ENCODE measurements at regions not wholly inside any gene's neighbourhood (a gene's known extent, or its start where the extent isn't known, plus 50 kb on each side); places are given as distances from the start of the nearest gene placed in this dataset.

DNA sequence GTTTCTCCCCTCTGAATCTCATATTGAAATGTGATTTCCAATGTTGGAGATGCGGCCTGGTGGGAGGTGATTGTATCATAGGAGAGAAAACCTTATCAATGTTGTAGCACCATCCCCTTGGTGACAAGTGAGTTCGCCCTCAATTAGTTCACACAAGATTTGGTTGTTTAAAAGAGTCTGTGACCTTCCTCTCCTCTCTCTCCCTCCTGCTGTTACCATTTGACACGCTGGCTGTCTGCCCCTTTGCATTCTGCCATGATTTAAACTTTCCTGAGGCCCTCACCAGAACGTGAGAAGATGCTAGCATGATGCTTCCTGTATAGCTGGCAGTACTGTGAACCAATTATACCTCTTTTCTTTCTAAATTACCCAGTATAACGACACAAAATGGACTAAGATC, 730.9 kb upstream of the PRMT6 start:
- POLR2A ChIA-PET = interaction anchor here (0.6 kb wide), 1 partner anchor 201 kb away, joined by 4 read pairs; no protein-coding TSS in a partner anchor
- TF ChIP-seq, protein P1, sequence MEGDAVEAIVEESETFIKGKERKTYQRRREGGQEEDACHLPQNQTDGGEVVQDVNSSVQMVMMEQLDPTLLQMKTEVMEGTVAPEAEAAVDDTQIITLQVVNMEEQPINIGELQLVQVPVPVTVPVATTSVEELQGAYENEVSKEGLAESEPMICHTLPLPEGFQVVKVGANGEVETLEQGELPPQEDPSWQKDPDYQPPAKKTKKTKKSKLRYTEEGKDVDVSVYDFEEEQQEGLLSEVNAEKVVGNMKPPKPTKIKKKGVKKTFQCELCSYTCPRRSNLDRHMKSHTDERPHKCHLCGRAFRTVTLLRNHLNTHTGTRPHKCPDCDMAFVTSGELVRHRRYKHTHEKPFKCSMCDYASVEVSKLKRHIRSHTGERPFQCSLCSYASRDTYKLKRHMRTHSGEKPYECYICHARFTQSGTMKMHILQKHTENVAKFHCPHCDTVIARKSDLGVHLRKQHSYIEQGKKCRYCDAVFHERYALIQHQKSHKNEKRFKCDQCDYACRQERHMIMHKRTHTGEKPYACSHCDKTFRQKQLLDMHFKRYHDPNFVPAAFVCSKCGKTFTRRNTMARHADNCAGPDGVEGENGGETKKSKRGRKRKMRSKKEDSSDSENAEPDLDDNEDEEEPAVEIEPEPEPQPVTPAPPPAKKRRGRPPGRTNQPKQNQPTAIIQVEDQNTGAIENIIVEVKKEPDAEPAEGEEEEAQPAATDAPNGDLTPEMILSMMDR (IDR thresholded peaks at IDR 0.05; ENCODE audit: unreplicated experiment) = no peak
- Mint-ChIP-seq H3K36me3 (ENCODE audit: insufficient read depth, unreplicated experiment) (no peaks in the 10 kb centered on the region), H3K27ac (ENCODE audit: low read depth, unreplicated experiment) (no peak overlapping the region), H3K9me3 (ENCODE audit: unreplicated experiment) (no peaks in the 10 kb centered on the region), H3K4me3 (ENCODE audit: unreplicated experiment) (no peak overlapping the region), H3K4me1 (ENCODE audit: insufficient read depth, unreplicated experiment) (no peaks in the 10 kb centered on the region), H3K27me3 (ENCODE audit: insufficient read depth, unreplicated experiment) (no peaks in the 10 kb centered on the region)
- CTCF ChIA-PET = no interaction called here
- BruUV-seq (replicated peaks) = no TSS peak
- intact Hi-C loops (cut with micrococcal nuclease) = no loop called here
- no peak for DNase-seq (ENCODE audit: unreplicated experiment)

DNA sequence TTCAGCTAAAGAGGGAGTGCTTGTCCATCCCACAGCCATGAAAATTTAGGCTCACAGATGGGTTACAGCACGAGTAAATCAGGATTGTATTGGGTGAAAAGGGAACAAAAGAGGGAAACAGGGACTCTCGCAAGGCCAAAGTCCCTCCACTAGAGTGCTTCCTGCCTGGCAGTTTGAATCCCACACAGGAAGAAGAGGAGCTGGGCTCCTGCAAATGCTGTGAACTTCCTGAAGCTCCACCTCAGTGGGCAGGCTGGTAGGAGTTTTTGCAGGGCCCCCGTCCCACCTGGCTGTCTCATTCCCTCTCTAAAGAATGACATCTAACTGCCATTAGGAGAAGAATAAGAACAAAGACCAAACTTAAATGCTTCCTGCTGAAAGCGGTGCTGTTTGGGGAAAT, 712.0 kb upstream of the PRMT6 start:
- TF ChIP-seq, protein P1 (IDR thresholded peaks at IDR 0.05; ENCODE audit: unreplicated experiment) = no peak

DNA sequence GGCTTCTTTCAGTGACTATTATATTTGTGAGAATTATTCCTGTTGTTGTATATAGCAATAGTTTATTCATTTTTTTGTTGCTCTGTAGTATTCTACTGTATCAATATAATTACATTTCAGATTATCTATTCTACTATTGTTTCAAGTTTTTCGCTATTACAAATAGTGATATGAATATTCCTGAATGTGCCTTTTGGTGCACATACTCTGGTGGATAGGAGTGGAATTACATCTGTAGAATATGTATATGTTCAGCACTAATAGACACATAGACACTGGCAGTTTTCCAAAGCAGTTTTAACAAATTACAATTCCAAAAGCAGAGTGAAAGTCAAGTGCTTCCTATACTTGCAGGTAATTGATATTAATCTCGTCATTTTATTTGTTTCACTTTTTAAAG, 696.2 kb upstream of the PRMT6 start:
- ChIA-PET CTCF (no interaction called here), POLR2A (no interaction called here)
- no peaks in the 10 kb centered on the region for H3K4me1 Mint-ChIP-seq (ENCODE audit: insufficient read depth, unreplicated experiment)
- H3K27me3 Mint-ChIP-seq (ENCODE audit: insufficient read depth, unreplicated experiment) = no peaks in the 10 kb centered on the region
- BruUV-seq (replicated peaks) = no TSS peak
- TF ChIP-seq, protein P1 (IDR thresholded peaks at IDR 0.05; ENCODE audit: unreplicated experiment) = peak; percentile 20
- no peak overlapping the region for H3K27ac Mint-ChIP-seq (ENCODE audit: low read depth, unreplicated experiment)
- H3K4me3 Mint-ChIP-seq (ENCODE audit: unreplicated experiment) = no peak overlapping the region
- intact Hi-C loops (cut with micrococcal nuclease) = loop anchor here (10.0 kb wide), 1 partner anchor 1835 kb away; no protein-coding TSS in a partner anchor
- DNase-seq (ENCODE audit: unreplicated experiment) = no peak
- no peaks in the 10 kb centered on the region for H3K36me3 Mint-ChIP-seq (ENCODE audit: insufficient read depth, unreplicated experiment)
- H3K9me3 Mint-ChIP-seq (ENCODE audit: unreplicated experiment) = peaks cover 32% of the 10 kb centered on the region

More for the DNA sequence above, 712.0 kb upstream of the PRMT6 start:
- intact Hi-C loops (cut with micrococcal nuclease) = no loop called here
- H3K27ac Mint-ChIP-seq (ENCODE audit: low read depth, unreplicated experiment) = no peak overlapping the region
- H3K4me3 Mint-ChIP-seq (ENCODE audit: unreplicated experiment) = no peak overlapping the region
- no peaks in the 10 kb centered on the region for H3K27me3 Mint-ChIP-seq (ENCODE audit: insufficient read depth, unreplicated experiment)
- H3K4me1 Mint-ChIP-seq (ENCODE audit: insufficient read depth, unreplicated experiment) = no peaks in the 10 kb centered on the region
- H3K9me3 Mint-ChIP-seq (ENCODE audit: unreplicated experiment) = no peaks in the 10 kb centered on the region
- H3K36me3 Mint-ChIP-seq (ENCODE audit: insufficient read depth, unreplicated experiment) = no peaks in the 10 kb centered on the region
- CTCF ChIA-PET = interaction anchor here (0.7 to 1.0 kb wide), 2 partner anchors 174 to 276 kb away, joined by 3 read pairs; no protein-coding TSS in a partner anchor
- DNase-seq (ENCODE audit: unreplicated experiment) = no peak
- POLR2A ChIA-PET = no interaction called here
- no TSS peak for BruUV-seq (replicated peaks)

DNA sequence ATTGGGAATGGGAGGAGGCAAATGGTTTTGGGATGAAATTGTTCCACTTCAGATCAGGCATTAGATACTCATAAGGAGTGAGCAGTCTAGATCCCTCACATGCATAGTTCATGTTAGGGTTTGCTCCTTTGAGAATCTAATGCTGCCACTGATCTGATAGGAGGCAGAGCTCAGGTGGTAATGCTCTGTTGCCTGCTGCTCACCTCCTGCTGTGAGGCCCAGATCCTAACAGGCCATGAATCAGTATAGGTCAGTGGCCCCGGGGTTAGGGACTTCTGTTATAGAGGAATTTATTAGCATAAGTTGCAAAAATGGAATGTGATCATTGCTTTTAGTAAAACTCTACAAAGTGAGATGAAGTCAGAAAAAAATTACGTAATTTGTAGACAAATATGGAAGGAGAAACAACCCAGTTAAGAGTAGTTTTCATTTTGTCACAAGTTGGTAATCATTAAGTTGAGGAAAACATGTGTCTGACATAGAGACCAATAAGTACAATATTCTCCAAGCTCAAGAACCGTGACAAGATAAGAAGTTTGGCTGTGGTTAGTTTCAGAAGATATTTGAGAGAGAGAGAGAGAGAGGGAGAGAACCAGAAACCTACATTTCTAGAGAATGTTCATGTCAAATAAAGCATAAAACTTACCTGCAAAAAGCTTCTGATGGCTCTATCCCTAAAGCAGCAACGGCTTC, 689.7 kb upstream of the PRMT6 start:
- H3K9me3 Mint-ChIP-seq (ENCODE audit: unreplicated experiment) = no peaks in the 10 kb centered on the region
- CTCF ChIA-PET = interaction anchor here (0.6 to 0.7 kb wide), 2 partner anchors 75 to 746 kb away, joined by 3 read pairs; no protein-coding TSS in a partner anchor
- intact Hi-C loops (cut with micrococcal nuclease) = loop anchor here (10.0 kb wide), 1 partner anchor 1842 kb away; no protein-coding TSS in a partner anchor
- DNase-seq (ENCODE audit: unreplicated experiment) = no peak
- POLR2A ChIA-PET = no interaction called here
- no peak overlapping the region for H3K4me3 Mint-ChIP-seq (ENCODE audit: unreplicated experiment)
- H3K27me3 Mint-ChIP-seq (ENCODE audit: insufficient read depth, unreplicated experiment) = no peaks in the 10 kb centered on the region
- no TSS peak for BruUV-seq (replicated peaks)
- no peaks in the 10 kb centered on the region for H3K36me3 Mint-ChIP-seq (ENCODE audit: insufficient read depth, unreplicated experiment)
- no peak overlapping the region for H3K27ac Mint-ChIP-seq (ENCODE audit: low read depth, unreplicated experiment)
- TF ChIP-seq, protein P1 (IDR thresholded peaks at IDR 0.05; ENCODE audit: unreplicated experiment) = no peak
- H3K4me1 Mint-ChIP-seq (ENCODE audit: insufficient read depth, unreplicated experiment) = no peaks in the 10 kb centered on the region

Measured in MCF 10A (cell line).